ENCODE measurements at regions not wholly inside any gene's neighbourhood (a gene's known extent, or its start where the extent isn't known, plus 50 kb on each side); places are given as distances from the start of the nearest gene placed in this dataset.

DNA sequence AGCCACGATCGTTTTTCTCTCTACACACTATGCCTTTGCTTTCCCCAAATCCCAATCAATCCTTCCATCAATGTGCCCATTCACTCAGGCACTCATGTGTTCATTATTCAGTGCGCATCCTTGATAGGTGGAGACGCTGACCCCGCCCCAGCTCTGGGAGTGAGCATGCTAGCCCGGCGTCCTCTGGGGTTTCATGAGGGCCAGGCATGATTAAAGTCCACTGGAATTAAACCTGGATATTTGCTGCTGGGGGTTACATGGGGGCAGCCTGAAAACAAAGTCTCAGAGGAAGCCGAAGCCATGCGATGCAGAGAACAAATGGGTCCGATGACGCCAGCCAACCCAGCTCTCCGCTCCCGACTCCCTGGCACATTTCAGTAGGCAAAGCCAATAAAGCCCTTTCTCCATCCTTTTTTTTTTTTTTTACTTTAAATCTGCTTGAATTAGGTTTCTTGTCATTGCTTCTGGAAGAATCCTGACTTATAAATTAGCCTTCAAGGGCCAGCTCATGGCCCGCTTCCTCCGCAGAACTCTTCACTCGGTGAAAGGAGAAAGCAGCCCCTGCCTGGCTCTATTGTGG, 316.4 kb upstream of the ID2 start:
- TF ChIP-seq, protein P1, sequence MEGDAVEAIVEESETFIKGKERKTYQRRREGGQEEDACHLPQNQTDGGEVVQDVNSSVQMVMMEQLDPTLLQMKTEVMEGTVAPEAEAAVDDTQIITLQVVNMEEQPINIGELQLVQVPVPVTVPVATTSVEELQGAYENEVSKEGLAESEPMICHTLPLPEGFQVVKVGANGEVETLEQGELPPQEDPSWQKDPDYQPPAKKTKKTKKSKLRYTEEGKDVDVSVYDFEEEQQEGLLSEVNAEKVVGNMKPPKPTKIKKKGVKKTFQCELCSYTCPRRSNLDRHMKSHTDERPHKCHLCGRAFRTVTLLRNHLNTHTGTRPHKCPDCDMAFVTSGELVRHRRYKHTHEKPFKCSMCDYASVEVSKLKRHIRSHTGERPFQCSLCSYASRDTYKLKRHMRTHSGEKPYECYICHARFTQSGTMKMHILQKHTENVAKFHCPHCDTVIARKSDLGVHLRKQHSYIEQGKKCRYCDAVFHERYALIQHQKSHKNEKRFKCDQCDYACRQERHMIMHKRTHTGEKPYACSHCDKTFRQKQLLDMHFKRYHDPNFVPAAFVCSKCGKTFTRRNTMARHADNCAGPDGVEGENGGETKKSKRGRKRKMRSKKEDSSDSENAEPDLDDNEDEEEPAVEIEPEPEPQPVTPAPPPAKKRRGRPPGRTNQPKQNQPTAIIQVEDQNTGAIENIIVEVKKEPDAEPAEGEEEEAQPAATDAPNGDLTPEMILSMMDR (IDR thresholded peaks at IDR 0.05), result no peak
- TF ChIP-seq RAD21 (conservative IDR thresholded peaks at IDR 0.05 in 1 of 2, IDR thresholded peaks at IDR 0.05 in 1 of 2) (no peak), CHD2 (IDR thresholded peaks at IDR 0.05; ENCODE audit: low read length, partially characterized antibody) (no peak), MYC (IDR thresholded peaks at IDR 0.05; ENCODE audit: borderline replicate concordance, low read length) (no peak), RARB (CRISPR knock-in tag; IDR thresholded peaks at IDR 0.05) (no peak), POLR2A (IDR thresholded peaks at IDR 0.05; ENCODE audit: low read length) (no peak)
